ENCODE measurements at regions not wholly inside any gene's neighbourhood (a gene's known extent, or its start where the extent isn't known, plus 50 kb on each side); places are given as distances from the start of the nearest gene placed in this dataset.

DNA sequence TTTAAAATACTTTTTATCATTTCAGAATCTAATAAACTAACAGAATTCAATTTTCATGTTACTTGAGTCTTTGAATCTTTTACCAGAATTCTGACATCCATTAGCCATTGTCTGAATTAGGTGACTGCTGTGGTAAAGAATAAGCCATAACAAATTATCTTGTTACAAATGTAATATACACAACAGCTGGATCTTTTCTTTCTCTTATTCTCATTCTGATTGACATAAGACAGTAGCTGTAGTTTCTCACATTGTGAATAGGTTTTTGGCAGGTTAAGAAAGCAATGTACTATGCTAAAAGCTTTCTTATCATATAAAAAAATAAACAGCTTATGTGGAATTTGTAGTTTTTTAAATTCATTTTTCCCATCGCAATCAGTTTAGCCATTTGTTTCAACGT lies 734.0 kb upstream of the PCDH9 start:
- TF ChIP-seq, protein P1, sequence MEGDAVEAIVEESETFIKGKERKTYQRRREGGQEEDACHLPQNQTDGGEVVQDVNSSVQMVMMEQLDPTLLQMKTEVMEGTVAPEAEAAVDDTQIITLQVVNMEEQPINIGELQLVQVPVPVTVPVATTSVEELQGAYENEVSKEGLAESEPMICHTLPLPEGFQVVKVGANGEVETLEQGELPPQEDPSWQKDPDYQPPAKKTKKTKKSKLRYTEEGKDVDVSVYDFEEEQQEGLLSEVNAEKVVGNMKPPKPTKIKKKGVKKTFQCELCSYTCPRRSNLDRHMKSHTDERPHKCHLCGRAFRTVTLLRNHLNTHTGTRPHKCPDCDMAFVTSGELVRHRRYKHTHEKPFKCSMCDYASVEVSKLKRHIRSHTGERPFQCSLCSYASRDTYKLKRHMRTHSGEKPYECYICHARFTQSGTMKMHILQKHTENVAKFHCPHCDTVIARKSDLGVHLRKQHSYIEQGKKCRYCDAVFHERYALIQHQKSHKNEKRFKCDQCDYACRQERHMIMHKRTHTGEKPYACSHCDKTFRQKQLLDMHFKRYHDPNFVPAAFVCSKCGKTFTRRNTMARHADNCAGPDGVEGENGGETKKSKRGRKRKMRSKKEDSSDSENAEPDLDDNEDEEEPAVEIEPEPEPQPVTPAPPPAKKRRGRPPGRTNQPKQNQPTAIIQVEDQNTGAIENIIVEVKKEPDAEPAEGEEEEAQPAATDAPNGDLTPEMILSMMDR (IDR thresholded peaks at IDR 0.05; ENCODE audit: insufficient read depth, low read depth, low read length): no peak
- no peak for TF ChIP-seq EZH2 (IDR thresholded peaks at IDR 0.05; ENCODE audit: insufficient read depth, low read length)
